ENCODE measurements at regions not wholly inside any gene's neighbourhood (a gene's known extent, or its start where the extent isn't known, plus 50 kb on each side); places are given as distances from the start of the nearest gene placed in this dataset.

DNA sequence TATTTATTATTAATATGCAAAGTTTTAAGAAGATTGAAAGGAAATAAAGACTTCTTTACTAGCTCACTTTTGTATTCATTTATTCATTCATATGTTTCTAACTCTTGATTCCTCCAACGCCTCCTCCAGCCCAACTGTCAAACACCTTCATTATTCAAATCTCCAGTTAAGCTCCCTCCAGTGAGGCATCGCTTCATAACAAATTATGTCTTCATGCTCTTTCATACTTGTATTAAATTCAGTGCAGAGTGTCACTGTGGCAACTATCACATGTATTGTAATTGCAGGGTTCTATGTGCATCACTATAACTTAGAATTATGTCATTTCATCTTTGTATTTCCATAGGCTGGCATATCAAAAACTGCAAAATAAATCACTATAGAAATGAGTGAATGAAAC, 1394.2 kb upstream of the PCDH7 start:
- no peaks in the 10 kb centered on the region for H3K9me3 ChIP-seq
- intact Hi-C loops (cut with DNase I) = no loop called here

DNA sequence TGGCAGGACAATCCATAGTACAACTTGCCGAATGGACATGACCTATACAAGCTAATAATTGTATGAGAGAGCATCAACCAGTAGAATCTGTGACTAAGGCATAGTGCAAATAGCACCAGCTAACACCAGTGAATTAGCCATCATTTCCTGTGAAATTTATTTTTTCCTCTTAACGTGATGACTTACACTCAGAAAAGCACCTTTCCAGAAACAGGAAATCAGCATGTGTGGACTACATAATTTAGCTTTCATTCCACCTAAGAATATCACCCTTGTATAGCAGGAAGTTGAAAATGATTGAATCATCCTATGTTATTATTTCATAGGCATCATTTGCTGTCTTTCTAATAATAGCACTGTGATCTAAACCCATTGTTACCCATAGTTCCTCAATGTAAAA, 1393.4 kb upstream of the PCDH7 start:
- 46 to 59% (median 54%) methylated on average over 2 of the region's 2 CpGs for WGBS, 4 donors

More for the DNA sequence above, 1394.2 kb upstream of the PCDH7 start:
- Histone ChIP-seq H3K36me3 (no peaks in the 10 kb centered on the region), H3K27ac (no peak overlapping the region), H3K4me1 (no peaks in the 10 kb centered on the region), H3K27me3 (no peaks in the 10 kb centered on the region), H3K4me3 (no peak overlapping the region)
- ATAC-seq (no peak), DNase-seq (no peak)
- 87 to 97% (median 92%) methylated on average over 2 of the region's 2 CpGs for WGBS, 4 donors
- TF ChIP-seq POLR2A (IDR thresholded peaks at IDR 0.05) = no peak
- TF ChIP-seq, protein P1, sequence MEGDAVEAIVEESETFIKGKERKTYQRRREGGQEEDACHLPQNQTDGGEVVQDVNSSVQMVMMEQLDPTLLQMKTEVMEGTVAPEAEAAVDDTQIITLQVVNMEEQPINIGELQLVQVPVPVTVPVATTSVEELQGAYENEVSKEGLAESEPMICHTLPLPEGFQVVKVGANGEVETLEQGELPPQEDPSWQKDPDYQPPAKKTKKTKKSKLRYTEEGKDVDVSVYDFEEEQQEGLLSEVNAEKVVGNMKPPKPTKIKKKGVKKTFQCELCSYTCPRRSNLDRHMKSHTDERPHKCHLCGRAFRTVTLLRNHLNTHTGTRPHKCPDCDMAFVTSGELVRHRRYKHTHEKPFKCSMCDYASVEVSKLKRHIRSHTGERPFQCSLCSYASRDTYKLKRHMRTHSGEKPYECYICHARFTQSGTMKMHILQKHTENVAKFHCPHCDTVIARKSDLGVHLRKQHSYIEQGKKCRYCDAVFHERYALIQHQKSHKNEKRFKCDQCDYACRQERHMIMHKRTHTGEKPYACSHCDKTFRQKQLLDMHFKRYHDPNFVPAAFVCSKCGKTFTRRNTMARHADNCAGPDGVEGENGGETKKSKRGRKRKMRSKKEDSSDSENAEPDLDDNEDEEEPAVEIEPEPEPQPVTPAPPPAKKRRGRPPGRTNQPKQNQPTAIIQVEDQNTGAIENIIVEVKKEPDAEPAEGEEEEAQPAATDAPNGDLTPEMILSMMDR (IDR thresholded peaks at IDR 0.05) = no peak

DNA sequence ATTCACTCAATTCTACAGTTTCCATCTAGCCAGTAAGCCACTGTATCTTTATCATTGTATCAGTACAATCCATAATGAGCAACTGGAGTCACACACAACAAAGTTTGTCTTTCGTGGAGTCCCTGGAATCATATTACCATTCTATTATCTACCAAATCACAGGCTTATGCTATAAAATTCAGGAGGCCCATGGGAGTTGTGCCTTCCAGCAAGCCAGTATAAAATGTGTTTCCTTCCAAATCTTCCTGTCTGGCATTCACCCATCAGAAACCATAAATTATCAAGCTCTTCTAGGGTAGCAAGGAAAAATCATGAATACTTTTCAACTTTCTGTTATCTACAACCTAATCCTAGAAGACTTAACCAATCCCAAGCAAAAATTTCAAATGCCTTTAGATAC, 1383.3 kb upstream of the PCDH7 start:
- WGBS, 4 donors = 31 to 61% (median 53%) methylated on average over 1 of the region's 1 CpG
- ATAC-seq = no peak
- H3K9me3 ChIP-seq = no peaks in the 10 kb centered on the region
- H3K27me3 ChIP-seq = no peaks in the 10 kb centered on the region
- intact Hi-C loops (cut with DNase I) = no loop called here
- no peak overlapping the region for H3K27ac ChIP-seq
- H3K4me3 ChIP-seq = no peak overlapping the region
- no peaks in the 10 kb centered on the region for H3K36me3 ChIP-seq
- no peak for DNase-seq
- no peaks in the 10 kb centered on the region for H3K4me1 ChIP-seq
- TF ChIP-seq, protein P1 (IDR thresholded peaks at IDR 0.05) = no peak
- no peak for TF ChIP-seq POLR2A (IDR thresholded peaks at IDR 0.05)

More for the DNA sequence above, 1393.4 kb upstream of the PCDH7 start:
- H3K36me3 ChIP-seq = no peaks in the 10 kb centered on the region
- no peaks in the 10 kb centered on the region for H3K4me1 ChIP-seq
- no peak overlapping the region for H3K27ac ChIP-seq
- no peak for ATAC-seq
- no peaks in the 10 kb centered on the region for H3K27me3 ChIP-seq
- H3K4me3 ChIP-seq = no peak overlapping the region
- intact Hi-C loops (cut with DNase I) = no loop called here
- no peak for DNase-seq
- no peak for TF ChIP-seq POLR2A (IDR thresholded peaks at IDR 0.05)
- TF ChIP-seq, protein P1 (IDR thresholded peaks at IDR 0.05) = no peak
- H3K9me3 ChIP-seq = no peaks in the 10 kb centered on the region

DNA sequence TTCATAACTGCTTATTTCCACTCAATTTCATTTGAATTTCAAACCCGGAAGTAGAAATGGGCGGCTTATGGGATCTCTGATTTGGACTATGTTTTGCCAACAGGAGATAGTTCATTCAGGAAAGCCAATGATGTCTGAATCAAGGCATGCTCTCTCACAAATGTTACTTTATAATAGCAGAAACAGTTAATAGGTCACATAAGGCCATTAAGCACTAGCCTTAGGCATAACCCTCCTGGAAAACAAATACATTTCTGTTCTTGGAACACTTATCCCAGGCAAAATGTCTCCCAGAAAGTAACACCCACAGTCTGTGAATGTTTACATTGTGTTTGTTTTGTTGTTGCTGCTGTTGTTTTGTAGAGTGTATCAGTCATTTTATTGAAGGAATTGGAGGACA, 1347.2 kb upstream of the PCDH7 start:
- Histone ChIP-seq H3K4me3 (no peak overlapping the region), H3K36me3 (no peaks in the 10 kb centered on the region), H3K9me3 (peaks cover 0 to 11% (median 0%) of the 10 kb centered on the region in 12 donors), H3K27me3 (no peaks in the 10 kb centered on the region), H3K4me1 (no peaks in the 10 kb centered on the region), H3K27ac (no peak overlapping the region)
- ATAC-seq (no peak), DNase-seq (no peak)
- TF ChIP-seq POLR2A (IDR thresholded peaks at IDR 0.05) = no peak
- TF ChIP-seq, protein P1 (IDR thresholded peaks at IDR 0.05) = no peak
- intact Hi-C loops (cut with DNase I) = no loop called here
- 88 to 95% (median 94%) methylated on average over 2 of the region's 2 CpGs for WGBS, 4 donors

All from heart left ventricle (tissue), 16 donors.